ENCODE measurements at regions not wholly inside any gene's neighbourhood (a gene's known extent, or its start where the extent isn't known, plus 50 kb on each side); places are given as distances from the start of the nearest gene placed in this dataset.

- TF ChIP-seq EP300 (IDR thresholded peaks at IDR 0.05) (no peak), CTCF (IDR thresholded peaks at IDR 0.05) (no peak), POLR2A (IDR thresholded peaks at IDR 0.05) (no peak), POLR2AphosphoS5 (IDR thresholded peaks at IDR 0.05) (no peak)
Measured at GRCh38 chr1:244937099-244937498, 72.8 kb upstream of the HNRNPU start.

Measured in stomach (tissue), 4 donors.